ENCODE measurements at regions not wholly inside any gene's neighbourhood (a gene's known extent, or its start where the extent isn't known, plus 50 kb on each side); places are given as distances from the start of the nearest gene placed in this dataset.
"Not testable (repeated sequence)": the region's sequence is repeated elsewhere in the genome, so short reads cannot be mapped to it uniquely, and the experiment has no call there.

GRCh38 chr4:28113586-28113985, 1252.9 kb downstream of the STIM2 start:
- not testable (repeated sequence) for DNase-seq

- not testable (repeated sequence) for DNase-seq
Measured at GRCh38 chr4:28116526-28117083, 1256.0 kb downstream of the STIM2 start.

DNA sequence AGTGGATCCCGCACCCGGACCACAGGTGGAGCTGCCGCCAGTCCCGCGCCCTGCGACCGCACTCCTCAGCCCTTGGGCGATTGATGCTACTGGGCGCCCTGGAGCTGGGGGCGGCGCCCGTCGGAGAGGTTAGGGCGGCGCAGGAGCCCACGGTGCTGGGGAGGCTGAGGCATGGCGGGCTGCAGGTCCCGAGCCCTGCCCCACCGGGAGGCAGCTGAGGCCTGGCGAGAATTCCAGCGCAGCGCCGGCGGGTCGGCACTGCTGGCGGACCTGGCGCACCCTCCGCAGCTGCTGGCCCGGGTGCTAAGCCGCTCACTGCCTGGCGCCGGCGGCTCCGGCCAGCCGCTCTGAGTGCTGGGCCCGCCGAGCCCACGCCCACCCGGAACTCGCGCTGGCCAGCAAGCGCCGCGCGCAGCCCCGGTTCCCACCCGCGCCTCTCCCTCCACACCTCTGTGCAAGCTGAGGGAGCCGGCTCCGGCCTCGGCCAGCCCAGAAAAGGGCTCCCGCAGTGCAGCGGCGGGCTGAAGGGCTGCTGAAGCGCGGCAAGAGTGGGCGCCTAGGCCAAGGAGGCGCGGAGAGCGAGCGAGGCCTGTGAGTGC, 1256.5 kb downstream of the STIM2 start:
- no peak for DNase-seq

DNA sequence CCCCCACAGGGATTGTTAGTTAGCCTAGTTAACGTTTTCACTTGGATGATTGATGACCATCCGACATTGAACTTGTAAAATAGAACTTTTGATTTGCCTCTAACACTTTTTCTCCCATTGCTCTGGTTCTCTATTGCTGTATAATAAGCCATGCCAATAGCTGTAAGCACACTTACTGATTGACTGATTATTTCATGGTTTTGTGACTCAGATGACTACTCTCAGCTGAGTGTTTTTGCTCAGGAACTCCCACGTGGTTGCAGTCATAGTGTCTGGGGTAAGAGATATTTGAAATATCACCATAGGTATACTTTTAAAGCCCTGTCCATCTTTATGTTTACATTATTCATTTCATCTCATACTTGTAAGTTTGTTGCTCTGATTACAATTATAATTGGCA, 1285.5 kb downstream of the STIM2 start:
- DNase-seq, result no peak

GRCh38 chr4:28148221-28148620, 1287.6 kb downstream of the STIM2 start:
- no peak for DNase-seq

DNA sequence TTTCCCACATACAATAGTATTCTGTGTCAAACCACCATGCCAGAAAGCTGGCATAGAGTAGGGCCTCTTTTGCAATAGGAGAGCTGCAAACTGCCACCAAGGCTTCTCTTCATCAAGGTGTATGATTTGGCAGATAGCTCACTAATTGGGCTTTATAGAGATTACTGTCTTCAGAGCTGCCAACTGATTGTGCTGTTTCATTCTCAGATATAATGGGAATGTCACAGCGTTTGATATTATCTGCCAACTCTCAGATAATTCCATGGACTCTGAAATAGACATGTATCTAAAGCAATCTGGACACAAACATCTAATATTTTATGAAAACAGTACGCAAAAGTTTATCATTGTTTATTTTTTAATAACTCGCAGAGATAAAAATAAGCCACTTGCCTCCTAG, 1289.1 kb downstream of the STIM2 start:
- DNase-seq, result no peak

GRCh38 chr4:28151314-28151713, 1290.7 kb downstream of the STIM2 start:
- no peak for DNase-seq

DNA sequence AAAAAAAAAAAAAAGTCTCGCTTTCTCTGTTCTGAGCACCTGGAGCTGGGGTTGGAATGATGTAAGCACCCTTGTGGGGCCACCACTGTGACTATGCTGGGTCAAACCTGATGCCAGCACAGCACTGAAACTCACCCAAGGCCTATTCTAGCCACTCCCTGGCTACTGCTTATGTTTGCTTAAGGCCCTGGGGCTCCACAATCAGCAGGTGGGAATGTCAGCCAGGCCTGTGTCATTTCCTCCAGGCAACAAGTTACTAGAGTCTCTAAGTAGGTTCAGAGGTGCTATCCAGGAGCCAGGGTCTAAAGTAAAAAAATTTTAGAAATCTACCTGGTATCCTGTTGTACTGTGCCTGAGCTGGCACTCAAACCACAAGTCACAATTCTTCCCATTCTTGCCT, 1306.8 kb downstream of the STIM2 start:
- DNase-seq, result no peak

GRCh38 chr4:28176942-28177341, 1316.3 kb downstream of the STIM2 start:
- DNase-seq, result no peak

GRCh38 chr4:28177641-28178040, 1317.0 kb downstream of the STIM2 start:
- no peak for DNase-seq

- DNase-seq, result peak; percentile 0
Measured at GRCh38 chr4:28179126-28179525, 1318.5 kb downstream of the STIM2 start.

- DNase-seq, result no peak
Measured at GRCh38 chr4:28209371-28209924, 1348.8 kb downstream of the STIM2 start.

GRCh38 chr4:28211676-28212470, 1351.2 kb downstream of the STIM2 start:
- peak; percentile 54 for DNase-seq

- DNase-seq, result no peak
Measured at GRCh38 chr4:28221536-28221935, 1360.9 kb downstream of the STIM2 start.

DNA sequence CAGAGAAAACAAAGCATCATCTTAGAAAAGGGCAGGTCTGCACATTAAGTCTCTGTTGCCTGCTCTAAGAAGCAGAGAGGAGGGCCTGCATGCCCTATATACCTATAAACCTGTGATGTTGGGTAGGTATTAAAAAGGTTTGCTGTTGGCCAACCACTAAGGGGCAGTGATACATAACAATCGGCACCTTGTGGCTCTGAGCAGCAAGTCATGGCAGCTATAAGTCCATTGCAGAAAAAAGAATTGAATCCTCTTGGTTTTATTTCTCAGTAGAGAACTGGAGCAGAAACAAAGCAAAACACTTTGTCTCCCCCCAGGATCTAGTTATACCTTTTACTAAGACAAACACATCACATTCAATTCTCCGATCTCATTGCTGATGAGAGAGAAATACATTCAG, 1364.4 kb downstream of the STIM2 start:
- DNase-seq, result peak; percentile 64

DNA sequence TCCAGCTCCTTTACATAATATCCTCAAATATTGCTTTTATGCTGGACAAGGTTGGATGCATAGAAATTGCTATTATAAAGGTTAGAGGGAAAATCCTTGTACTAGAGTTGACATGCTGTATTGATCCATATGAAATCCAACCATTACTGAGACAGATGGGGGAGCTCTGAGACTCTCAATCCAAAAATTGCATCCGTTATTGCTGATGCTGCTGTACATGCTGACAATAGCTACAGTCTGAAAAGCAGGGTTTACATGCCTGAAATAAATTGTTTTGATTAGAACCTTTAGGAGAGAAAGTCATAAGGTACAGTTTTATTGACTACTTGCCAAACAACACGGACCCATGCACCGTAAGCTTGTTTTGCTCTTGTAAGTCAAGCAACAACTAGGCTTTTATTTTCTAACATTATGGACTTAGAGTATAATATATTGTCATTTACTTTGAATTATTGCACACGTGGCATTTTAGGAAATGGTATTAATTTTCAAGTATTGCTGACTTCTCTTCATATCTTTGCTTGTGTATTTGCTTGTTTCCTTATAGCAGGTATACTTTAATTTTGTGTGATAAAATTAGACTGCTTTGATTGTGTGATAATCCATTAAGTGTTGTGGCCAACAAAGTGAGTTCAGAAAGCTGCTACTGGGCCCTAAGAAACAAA, 1365.2 kb downstream of the STIM2 start:
- peak; percentile 52 for DNase-seq

DNA sequence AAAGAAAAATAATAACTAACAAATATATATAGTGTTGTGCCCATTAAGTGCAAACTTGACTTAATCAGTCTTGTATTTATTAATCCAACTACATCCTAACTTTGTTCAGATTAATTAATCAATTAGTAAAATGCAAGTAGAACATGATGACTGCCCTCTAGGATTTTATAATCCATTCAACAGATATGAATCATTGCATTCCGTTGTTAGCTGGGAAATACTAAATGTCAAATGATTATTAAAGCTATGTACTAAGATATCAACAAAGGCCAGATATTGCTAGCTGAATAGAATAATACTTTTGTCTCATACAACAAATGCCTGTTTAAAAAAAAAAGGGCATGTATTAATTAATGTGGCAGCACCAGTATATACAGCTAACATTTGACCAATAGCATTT, 1366.3 kb downstream of the STIM2 start:
- no peak for DNase-seq

DNA sequence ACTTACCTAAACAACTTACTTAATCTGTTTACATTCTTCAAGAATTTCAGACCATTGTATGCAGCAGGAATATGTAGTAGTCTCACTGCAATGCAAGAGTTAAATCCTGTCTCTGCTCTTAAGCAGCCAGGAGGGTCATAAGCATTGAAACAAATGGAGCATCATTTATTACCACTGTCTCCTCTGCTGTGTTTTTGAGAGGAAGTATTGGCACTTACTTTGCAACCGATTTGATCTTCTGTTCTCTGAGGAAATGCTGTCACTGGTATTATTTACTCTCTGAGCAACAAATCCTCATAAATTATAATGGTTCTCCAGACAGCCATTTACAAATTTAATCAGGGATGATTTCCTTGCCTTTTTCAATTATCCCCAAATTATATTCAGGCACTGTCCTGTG, 1367.1 kb downstream of the STIM2 start:
- DNase-seq, result no peak

- peak; percentile 89 for DNase-seq
Measured at GRCh38 chr4:28228561-28229491, 1368.2 kb downstream of the STIM2 start.

DNA sequence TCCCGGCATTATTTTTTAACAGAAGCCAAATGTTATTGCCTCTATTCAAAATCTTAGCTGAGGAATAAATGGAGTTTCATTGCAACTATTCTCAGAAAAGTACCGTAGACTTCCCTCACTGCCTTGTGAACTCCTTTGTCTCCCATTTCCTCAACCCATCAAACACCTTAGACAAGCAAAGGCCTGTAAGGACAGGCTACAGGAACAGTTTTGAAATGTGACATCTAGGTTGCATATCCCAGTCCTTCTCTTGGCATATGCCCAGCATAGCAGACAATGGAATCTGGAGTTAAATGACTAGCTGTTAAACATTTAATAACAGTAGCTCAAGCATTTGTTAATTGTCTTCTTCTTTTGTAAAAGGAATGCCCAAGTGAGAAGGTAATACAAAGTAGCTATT, 1371.7 kb downstream of the STIM2 start:
- DNase-seq, result no peak

- peak; percentile 56 for DNase-seq
Measured at GRCh38 chr4:28232951-28233350, 1372.3 kb downstream of the STIM2 start.

DNA sequence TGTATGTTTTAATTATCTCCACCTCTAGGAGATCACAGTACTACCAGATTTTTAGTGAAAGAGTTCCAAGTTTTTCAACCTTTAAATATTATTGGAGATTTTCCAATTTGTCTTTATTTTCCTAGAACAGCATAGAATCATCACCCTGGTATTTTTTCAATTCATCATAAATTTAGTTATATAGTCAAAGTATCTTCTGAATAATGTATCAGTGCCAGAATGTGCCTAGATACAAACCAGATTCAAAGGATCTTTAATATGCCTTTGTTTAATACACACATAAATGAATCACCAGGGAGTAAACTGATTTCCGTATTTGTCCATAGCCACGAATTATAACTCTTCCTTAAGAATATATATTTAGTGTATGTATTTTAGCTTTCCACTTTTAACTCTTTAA, 1373.1 kb downstream of the STIM2 start:
- DNase-seq, result no peak
